Thyroid gland (tissue), 4 donors: ENCODE measurements at regions not wholly inside any gene's neighbourhood (a gene's known extent, or its start where the extent isn't known, plus 50 kb on each side); places are given as distances from the start of the nearest gene placed in this dataset.
"Not testable (repeated sequence)": the region's sequence is repeated elsewhere in the genome, so short reads cannot be mapped to it uniquely, and the experiment has no call there.

Experiments used
- DNase-seq, 2 donors: peaks; one replicate each; pipeline ENCODE4 v3.0.0-alpha.2; 2019
- H3K27ac ChIP-seq, 3 donors: fragments of 200-600 bp; sonication (generic); 1 replicate in 2 of 3; 2 replicates in 1 of 3; pipeline ENCODE4 v1.5.1; 2016 to 2019; ENCODE audit warnings: mild to moderate bottlenecking in 1 of 3, moderate library complexity in 1 of 3
- H3K27me3 ChIP-seq: fragments of 200-600 bp; sonication (generic); one replicate; pipeline ENCODE4 v1.5.1; 2019
- H3K36me3 ChIP-seq, 2 donors: fragments of 200-600 bp; sonication (generic); one replicate each; pipeline ENCODE4 v1.5.1; 2016 to 2019
- H3K4me1 ChIP-seq, 2 donors: fragments of 200-600 bp; sonication (generic); one replicate each; pipeline ENCODE4 v1.5.1; 2017 to 2019
- H3K4me3 ChIP-seq, 3 donors: fragments of 200-600 bp; sonication (generic); replicated peaks in 1 of 3; 1 replicate in 2 of 3; 2 replicates in 1 of 3; pipeline ENCODE4 v1.5.1; 2016; ENCODE audit warnings: mild to moderate bottlenecking in 1 of 3
- H3K9me3 ChIP-seq: fragments of 200-600 bp; sonication (generic); one replicate; pipeline ENCODE4 v1.5.1; 2017
- POLR2A ChIP-seq, 2 donors: fragments of 450-650 bp; IDR thresholded peaks; one replicate each; pipeline ENCODE4 v1.6.1; 2017; ENCODE audit warnings: antibody characterized with exemption in 2 of 2, mild to moderate bottlenecking in 2 of 2, moderate library complexity in 1 of 2
- WGBS, 2 donors: methylation state at CpG; one replicate each; pipeline ENCODE4 v1.1.5; 2017; 5-methylcytosine and 5-hydroxymethylcytosine counted together
- intact Hi-C: fragments of 100-400 bp; cut with DNase I; formaldehyde crosslinking; loops from one replicate; pipeline ENCODE4 v1.15.1; 2023
- TF ChIP-seq, protein P1 (sequence below), 6 experiments: fragments of 200-600 bp in 3 of 6; fragments of 450-650 bp in 3 of 6; sonication (generic) in 3 of 6; IDR thresholded peaks; one replicate each; pipeline ENCODE4 v1.5.1; 2016 to 2019; ENCODE audit warnings: antibody characterized with exemption in 6 of 6, mild to moderate bottlenecking in 2 of 6, inconsistent platforms in 1 of 6, moderate library complexity in 1 of 6

DNA sequence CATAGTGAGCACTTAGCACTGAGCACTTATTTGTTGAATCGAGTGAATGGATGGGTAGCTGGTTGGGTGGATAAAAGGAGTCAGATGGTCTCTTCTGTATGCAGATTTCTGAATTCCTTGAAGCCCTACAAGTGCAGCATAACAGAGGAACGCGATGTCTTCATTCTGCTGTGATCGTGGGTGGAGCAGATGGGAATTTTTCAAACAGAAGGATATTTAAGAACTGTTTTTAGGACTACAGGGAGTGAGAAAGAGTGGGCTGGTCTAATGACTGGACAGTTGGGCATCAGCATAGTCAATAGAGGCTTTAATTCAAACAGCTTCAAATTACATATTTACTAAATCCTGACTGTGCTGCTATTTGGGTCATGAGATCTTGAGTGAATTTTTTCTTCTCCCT lies 253.2 kb downstream of the CEMIP2 start:
- Histone ChIP-seq H3K4me1 (no peaks in the 10 kb centered on the region), H3K27me3 (no peaks in the 10 kb centered on the region), H3K4me3 (no peak overlapping the region), H3K27ac (no peak overlapping the region), H3K36me3 (no peaks in the 10 kb centered on the region), H3K9me3 (no peaks in the 10 kb centered on the region)
- 84 to 88% methylated on average over 4 of the region's 4 CpGs for WGBS, 2 donors
- TF ChIP-seq, protein P1, sequence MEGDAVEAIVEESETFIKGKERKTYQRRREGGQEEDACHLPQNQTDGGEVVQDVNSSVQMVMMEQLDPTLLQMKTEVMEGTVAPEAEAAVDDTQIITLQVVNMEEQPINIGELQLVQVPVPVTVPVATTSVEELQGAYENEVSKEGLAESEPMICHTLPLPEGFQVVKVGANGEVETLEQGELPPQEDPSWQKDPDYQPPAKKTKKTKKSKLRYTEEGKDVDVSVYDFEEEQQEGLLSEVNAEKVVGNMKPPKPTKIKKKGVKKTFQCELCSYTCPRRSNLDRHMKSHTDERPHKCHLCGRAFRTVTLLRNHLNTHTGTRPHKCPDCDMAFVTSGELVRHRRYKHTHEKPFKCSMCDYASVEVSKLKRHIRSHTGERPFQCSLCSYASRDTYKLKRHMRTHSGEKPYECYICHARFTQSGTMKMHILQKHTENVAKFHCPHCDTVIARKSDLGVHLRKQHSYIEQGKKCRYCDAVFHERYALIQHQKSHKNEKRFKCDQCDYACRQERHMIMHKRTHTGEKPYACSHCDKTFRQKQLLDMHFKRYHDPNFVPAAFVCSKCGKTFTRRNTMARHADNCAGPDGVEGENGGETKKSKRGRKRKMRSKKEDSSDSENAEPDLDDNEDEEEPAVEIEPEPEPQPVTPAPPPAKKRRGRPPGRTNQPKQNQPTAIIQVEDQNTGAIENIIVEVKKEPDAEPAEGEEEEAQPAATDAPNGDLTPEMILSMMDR (IDR thresholded peaks at IDR 0.05) = no peak
- no peak for TF ChIP-seq POLR2A (IDR thresholded peaks at IDR 0.05)
- no peak for DNase-seq
- intact Hi-C loops = no loop called here

DNA sequence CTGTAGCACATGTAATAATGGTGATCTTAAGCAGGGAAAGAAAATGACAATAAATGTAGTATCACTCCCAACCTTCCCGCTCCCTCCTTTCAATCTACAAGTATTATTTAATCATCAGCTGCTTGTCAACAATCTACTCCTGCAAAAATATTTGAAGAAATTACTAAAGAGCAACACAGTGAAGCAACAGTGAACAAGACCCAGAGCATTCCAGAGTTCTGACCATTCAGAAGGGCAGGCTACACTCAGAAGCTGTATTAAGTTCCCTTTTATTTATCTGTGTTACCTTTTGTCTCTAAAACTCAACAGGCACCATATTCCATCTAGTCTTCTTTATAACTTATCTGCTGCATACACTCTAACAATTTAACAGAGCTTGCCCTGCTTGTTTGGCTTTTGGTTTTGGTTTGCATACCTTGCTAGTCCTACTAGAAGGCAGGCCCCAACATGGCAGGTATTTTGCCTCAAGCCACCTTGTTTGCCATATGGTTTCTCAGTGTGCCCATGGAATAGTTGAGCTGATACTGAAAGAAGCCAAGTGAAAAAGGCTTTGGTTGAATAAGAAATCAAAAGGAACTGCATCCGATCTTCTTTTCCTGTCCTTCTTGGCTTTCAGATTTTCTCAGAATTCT lies 253.9 kb downstream of the CEMIP2 start:
- WGBS, 2 donors = 88 to 89% methylated on average over 2 of the region's 2 CpGs
- Histone ChIP-seq H3K4me1 (no peaks in the 10 kb centered on the region), H3K27ac (no peak overlapping the region), H3K36me3 (no peaks in the 10 kb centered on the region), H3K4me3 (no peak overlapping the region), H3K9me3 (no peaks in the 10 kb centered on the region), H3K27me3 (no peaks in the 10 kb centered on the region)
- no peak for DNase-seq
- intact Hi-C loops = no loop called here
- TF ChIP-seq, protein P1 (IDR thresholded peaks at IDR 0.05) = no peak
- TF ChIP-seq POLR2A (IDR thresholded peaks at IDR 0.05) = no peak

DNA sequence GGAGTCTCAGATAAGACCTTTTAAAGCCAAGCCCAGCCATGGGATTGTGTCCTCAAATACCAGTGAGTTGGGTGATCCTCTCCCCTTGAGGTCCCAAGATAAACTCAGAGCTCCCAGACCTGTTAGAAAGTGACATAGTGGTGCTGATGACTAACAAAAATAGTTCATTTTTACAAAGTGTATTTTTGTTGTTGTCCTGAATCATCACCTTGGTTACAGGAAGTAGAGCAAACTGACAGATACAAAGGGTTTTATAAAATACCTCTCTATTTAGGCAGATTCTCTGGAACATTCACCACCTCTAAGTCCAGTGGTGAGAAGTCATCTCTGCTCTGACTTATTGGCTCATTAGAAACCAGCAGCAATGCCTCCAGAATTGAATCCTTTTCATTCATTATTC lies 259.3 kb downstream of the CEMIP2 start:
- Histone ChIP-seq H3K4me3 (no peak overlapping the region), H3K27ac (no peak overlapping the region), H3K9me3 (no peaks in the 10 kb centered on the region), H3K27me3 (no peaks in the 10 kb centered on the region), H3K4me1 (no peaks in the 10 kb centered on the region), H3K36me3 (no peaks in the 10 kb centered on the region)
- TF ChIP-seq POLR2A (IDR thresholded peaks at IDR 0.05) = no peak
- TF ChIP-seq, protein P1 (IDR thresholded peaks at IDR 0.05) = no peak
- no peak for DNase-seq
- intact Hi-C loops = no loop called here

DNA sequence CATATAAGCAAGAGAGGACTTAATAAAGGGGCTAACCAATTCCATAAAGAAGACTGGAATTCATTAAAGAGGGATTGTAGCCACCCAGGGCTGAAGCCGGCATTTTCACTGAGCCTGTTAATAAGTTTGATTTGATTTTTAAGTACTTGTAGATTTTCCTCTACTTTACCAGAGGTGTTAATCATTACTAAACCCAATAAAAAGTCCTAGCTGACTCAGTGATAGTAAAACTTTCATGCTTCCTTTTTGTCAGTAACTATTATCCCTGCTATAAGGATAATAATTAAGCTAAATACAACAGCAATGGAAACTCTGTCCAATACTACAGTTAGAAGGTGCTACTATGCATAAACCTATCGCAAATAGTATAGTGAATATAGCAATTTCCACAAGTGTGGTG lies 260.2 kb downstream of the CEMIP2 start:
- H3K4me3 ChIP-seq, intact Hi-C loops, DNase-seq, H3K9me3 ChIP-seq, H3K27ac ChIP-seq, H3K4me1 ChIP-seq, H3K36me3 ChIP-seq, H3K27me3 ChIP-seq: not testable (repeated sequence)
- WGBS, 2 donors = 94 to 95% methylated on average over 2 of the region's 2 CpGs

DNA sequence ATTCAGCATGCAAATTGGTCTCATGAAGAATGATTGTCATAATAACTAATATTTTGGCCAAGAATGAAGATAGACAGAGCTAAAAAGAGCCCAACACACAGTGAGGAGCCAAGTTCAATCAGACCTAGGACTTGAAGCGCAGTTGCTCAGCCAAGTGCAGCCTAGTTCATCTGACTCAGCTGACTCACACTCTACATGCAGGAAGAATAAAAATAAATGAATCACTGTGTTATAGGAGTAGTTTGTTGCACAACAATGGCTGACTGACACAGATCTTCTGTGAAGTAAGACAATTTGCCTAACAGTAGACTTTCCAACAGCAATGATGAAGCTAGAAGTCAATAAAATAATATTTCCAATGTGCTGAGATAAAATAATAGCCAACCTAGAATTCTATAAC lies 261.5 kb downstream of the CEMIP2 start:
- Histone ChIP-seq H3K27me3 (no peaks in the 10 kb centered on the region), H3K9me3 (no peaks in the 10 kb centered on the region), H3K27ac (no peak overlapping the region), H3K36me3 (no peaks in the 10 kb centered on the region), H3K4me1 (no peaks in the 10 kb centered on the region), H3K4me3 (no peak overlapping the region)
- no peak for TF ChIP-seq POLR2A (IDR thresholded peaks at IDR 0.05)
- TF ChIP-seq, protein P1 (IDR thresholded peaks at IDR 0.05) = no peak
- no peak for DNase-seq
- WGBS, 2 donors = 84 to 94% methylated on average over 1 of the region's 1 CpG
- intact Hi-C loops = no loop called here

DNA sequence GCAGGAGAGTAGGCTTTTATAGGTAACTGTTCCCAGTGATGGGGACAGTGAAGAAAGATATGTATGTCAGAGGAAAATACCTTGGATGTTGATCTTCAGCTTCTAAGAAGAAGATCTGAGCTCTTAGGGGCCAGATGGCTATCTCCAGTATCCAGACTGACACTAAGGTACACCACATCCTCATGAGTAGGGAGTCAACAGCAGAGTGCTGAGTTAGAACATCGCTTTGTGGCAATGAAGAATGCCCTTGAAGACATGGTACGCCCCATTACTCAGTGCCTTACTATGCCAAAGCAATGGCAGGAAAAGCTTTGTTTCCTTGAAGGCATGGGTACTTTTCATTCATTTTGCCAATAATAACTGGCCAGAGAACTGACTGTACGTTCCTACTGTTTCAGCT lies 263.7 kb downstream of the CEMIP2 start:
- DNase-seq = no peak
- Histone ChIP-seq H3K27me3 (no peaks in the 10 kb centered on the region), H3K36me3 (no peaks in the 10 kb centered on the region), H3K9me3 (no peaks in the 10 kb centered on the region), H3K4me1 (no peaks in the 10 kb centered on the region), H3K27ac (no peak overlapping the region), H3K4me3 (no peak overlapping the region)
- TF ChIP-seq, protein P1 (IDR thresholded peaks at IDR 0.05) = no peak
- TF ChIP-seq POLR2A (IDR thresholded peaks at IDR 0.05) = no peak
- 85 to 87% methylated on average over 3 of the region's 3 CpGs for WGBS, 2 donors
- intact Hi-C loops = no loop called here
